ENCODE measurements at regions not wholly inside any gene's neighbourhood (a gene's known extent, or its start where the extent isn't known, plus 50 kb on each side); places are given as distances from the start of the nearest gene placed in this dataset.
"Not testable (repeated sequence)": the region's sequence is repeated elsewhere in the genome, so short reads cannot be mapped to it uniquely, and the experiment has no call there.

DNA sequence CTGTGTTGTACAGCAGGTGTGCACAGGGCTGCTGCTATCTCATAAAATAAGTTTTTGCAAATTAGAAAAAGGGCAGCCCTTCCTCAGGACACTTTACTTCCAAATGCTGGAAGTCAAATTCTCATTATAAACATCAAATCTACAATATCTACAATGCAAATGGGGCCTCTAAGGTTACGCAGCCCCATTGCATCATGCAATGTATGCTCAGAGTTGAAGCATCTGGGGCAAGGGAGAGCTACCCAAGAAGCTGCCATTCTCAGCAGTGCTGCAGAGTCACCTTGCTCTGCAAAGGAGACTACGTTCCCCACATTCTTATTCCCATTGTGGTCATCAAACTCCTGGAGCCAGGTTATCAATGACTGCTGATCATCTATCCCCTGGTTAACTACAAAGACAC is 208.9 kb upstream of the POGK start:
- Mint-ChIP-seq H3K27ac (ENCODE audit: unreplicated experiment) (no peak overlapping the region), H3K36me3 (ENCODE audit: unreplicated experiment) (no peaks in the 10 kb centered on the region), H3K4me3 (ENCODE audit: unreplicated experiment) (no peak overlapping the region), H3K4me1 (ENCODE audit: unreplicated experiment) (no peaks in the 10 kb centered on the region), H3K27me3 (ENCODE audit: unreplicated experiment) (no peaks in the 10 kb centered on the region), H3K9me3 (ENCODE audit: unreplicated experiment) (no peaks in the 10 kb centered on the region)
- TF ChIP-seq, protein P1, sequence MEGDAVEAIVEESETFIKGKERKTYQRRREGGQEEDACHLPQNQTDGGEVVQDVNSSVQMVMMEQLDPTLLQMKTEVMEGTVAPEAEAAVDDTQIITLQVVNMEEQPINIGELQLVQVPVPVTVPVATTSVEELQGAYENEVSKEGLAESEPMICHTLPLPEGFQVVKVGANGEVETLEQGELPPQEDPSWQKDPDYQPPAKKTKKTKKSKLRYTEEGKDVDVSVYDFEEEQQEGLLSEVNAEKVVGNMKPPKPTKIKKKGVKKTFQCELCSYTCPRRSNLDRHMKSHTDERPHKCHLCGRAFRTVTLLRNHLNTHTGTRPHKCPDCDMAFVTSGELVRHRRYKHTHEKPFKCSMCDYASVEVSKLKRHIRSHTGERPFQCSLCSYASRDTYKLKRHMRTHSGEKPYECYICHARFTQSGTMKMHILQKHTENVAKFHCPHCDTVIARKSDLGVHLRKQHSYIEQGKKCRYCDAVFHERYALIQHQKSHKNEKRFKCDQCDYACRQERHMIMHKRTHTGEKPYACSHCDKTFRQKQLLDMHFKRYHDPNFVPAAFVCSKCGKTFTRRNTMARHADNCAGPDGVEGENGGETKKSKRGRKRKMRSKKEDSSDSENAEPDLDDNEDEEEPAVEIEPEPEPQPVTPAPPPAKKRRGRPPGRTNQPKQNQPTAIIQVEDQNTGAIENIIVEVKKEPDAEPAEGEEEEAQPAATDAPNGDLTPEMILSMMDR (IDR thresholded peaks at IDR 0.05), result no peak
- DNase-seq (ENCODE audit: extremely low spot score, unreplicated experiment), result no peak

DNA sequence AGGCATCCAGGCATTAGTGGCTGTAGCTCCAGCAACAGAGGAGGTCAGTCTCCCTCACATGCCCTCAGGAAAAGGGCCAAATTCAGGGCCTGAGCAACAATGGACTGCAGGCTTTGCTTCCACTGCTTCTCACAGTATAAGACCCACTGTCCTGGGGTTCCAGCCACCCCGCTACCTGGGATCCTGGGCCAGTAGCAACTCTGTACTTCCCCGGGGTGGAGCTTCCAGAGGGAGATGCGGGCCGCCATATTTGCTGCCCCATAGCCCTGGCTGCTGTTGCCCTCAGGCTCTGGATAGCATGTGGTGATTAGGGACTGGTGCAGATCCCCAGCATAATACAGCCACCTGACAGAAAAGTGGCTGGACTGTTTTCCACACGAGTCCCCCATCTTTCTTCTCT is 201.1 kb upstream of the POGK start:
- DNase-seq (ENCODE audit: extremely low spot score, unreplicated experiment), result no peak
- Mint-ChIP-seq H3K27ac (ENCODE audit: unreplicated experiment) (no peak overlapping the region), H3K36me3 (ENCODE audit: unreplicated experiment) (no peaks in the 10 kb centered on the region), H3K4me3 (ENCODE audit: unreplicated experiment) (no peak overlapping the region), H3K9me3 (ENCODE audit: unreplicated experiment) (peaks cover 4% of the 10 kb centered on the region), H3K4me1 (ENCODE audit: unreplicated experiment) (no peaks in the 10 kb centered on the region), H3K27me3 (ENCODE audit: unreplicated experiment) (no peaks in the 10 kb centered on the region)
- TF ChIP-seq, protein P1 (IDR thresholded peaks at IDR 0.05), result no peak

DNA sequence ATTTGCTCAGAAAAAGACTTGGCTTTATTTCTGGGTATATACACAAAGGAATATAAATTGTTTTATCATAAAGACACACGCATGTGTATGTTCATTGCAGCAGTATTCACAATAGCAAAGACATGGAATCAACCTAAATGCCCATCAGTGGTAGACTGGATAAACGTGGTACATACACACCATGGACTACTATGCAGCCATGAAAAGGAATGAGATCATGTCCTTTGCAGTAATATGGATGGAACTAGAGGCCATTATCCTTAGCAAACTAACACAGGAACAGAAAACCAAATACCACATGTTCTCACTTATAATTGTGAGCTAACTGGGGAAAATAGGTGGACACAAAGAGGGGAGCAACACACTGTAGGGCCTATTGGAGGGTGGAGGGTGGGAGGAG is 182.0 kb upstream of the POGK start:
- H3K27ac Mint-ChIP-seq (ENCODE audit: unreplicated experiment); DNase-seq (ENCODE audit: extremely low spot score, unreplicated experiment); H3K9me3 Mint-ChIP-seq (ENCODE audit: unreplicated experiment); H3K4me3 Mint-ChIP-seq (ENCODE audit: unreplicated experiment); H3K4me1 Mint-ChIP-seq (ENCODE audit: unreplicated experiment); H3K27me3 Mint-ChIP-seq (ENCODE audit: unreplicated experiment); H3K36me3 Mint-ChIP-seq (ENCODE audit: unreplicated experiment): not testable (repeated sequence)

DNA sequence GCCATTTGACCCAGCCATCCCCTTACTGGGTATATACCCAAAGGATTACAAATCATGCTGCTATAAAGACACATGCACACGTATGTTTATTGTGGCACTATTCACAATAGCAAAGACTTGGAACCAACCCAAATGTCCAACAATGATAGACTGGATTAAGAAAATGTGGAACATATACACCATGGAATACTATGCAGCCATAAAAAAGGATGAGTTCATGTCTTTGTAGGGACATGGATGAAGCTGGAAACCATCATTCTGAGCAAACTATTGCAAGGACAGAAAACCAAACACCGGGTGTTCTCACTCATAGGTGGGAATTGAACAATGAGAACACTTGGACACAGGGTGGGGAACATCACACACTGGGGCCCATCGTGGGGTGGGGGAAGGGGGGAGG is 172.5 kb upstream of the POGK start:
- not testable (repeated sequence) for H3K27ac Mint-ChIP-seq (ENCODE audit: unreplicated experiment); H3K36me3 Mint-ChIP-seq (ENCODE audit: unreplicated experiment); DNase-seq (ENCODE audit: extremely low spot score, unreplicated experiment); H3K27me3 Mint-ChIP-seq (ENCODE audit: unreplicated experiment); H3K4me3 Mint-ChIP-seq (ENCODE audit: unreplicated experiment); H3K4me1 Mint-ChIP-seq (ENCODE audit: unreplicated experiment)
- H3K9me3 Mint-ChIP-seq (ENCODE audit: unreplicated experiment), result peaks cover 12% of the 10 kb centered on the region

DNA sequence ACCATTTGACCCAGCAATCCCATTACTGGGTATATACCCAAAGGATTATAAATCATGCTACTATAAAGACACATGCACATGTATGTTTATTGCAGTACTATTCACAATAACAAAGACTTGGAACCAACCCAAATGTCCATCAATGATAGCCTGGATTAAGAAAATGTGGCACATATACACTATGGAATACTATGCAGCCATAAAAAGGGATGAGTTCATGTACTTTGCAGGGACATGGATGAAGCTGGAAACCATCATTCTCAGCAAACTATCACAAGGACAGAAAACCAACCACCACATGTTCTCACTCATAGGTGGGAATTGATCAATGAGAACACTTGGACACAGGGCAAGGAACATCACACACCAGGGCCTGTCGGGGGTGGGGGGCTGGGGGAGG is 171.7 kb upstream of the POGK start:
- DNase-seq (ENCODE audit: extremely low spot score, unreplicated experiment); H3K36me3 Mint-ChIP-seq (ENCODE audit: unreplicated experiment); H3K4me3 Mint-ChIP-seq (ENCODE audit: unreplicated experiment); H3K4me1 Mint-ChIP-seq (ENCODE audit: unreplicated experiment); H3K27me3 Mint-ChIP-seq (ENCODE audit: unreplicated experiment); H3K27ac Mint-ChIP-seq (ENCODE audit: unreplicated experiment): not testable (repeated sequence)
- peaks cover 12% of the 10 kb centered on the region for H3K9me3 Mint-ChIP-seq (ENCODE audit: unreplicated experiment)

DNA sequence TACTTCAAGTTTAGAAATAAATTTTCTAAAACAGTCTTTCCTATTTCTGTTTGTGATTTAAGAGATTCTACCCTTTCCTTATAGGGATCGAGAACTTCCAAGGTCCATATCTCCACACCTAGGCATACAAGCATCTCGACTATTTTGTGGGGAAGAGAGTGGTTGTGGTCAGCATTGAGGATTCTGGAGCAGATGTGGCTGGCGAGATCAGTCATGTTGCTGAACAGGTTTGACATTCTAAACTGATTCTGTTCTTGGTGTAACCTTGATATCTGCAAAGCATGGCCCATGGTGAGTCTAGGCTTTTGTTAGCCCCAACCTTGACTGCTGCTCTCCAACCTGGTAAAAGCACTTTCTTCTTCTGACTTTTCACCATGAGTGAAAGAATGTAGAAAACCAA is 167.6 kb upstream of the POGK start:
- Mint-ChIP-seq H3K4me3 (ENCODE audit: unreplicated experiment) (no peak overlapping the region), H3K27ac (ENCODE audit: unreplicated experiment) (no peak overlapping the region), H3K36me3 (ENCODE audit: unreplicated experiment) (no peaks in the 10 kb centered on the region), H3K27me3 (ENCODE audit: unreplicated experiment) (no peaks in the 10 kb centered on the region), H3K4me1 (ENCODE audit: unreplicated experiment) (no peaks in the 10 kb centered on the region), H3K9me3 (ENCODE audit: unreplicated experiment) (peaks cover 4% of the 10 kb centered on the region)
- TF ChIP-seq, protein P1 (IDR thresholded peaks at IDR 0.05), result no peak
- no peak for DNase-seq (ENCODE audit: extremely low spot score, unreplicated experiment)

DNA sequence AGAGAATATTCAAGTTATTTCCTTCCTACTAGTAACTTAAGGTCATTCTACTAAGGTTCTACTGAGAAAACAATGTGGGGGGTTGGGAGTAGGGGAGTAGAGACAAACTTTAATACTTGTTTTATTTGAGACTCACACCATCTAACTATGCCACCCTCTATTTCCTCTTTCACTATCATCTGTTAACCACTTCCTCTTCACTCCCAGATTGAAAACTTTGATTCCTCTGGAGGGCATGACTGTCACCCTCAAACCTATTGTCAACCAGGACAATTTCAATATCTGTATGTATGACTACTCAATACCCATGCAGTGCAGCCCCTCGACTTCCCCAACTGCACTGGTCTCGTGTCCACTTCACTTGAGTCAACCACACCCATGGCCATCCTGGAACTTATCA is 165.6 kb upstream of the POGK start:
- TF ChIP-seq, protein P1 (IDR thresholded peaks at IDR 0.05), result no peak
- peaks cover under 1% of the 10 kb centered on the region for H3K9me3 Mint-ChIP-seq (ENCODE audit: unreplicated experiment)
- DNase-seq (ENCODE audit: extremely low spot score, unreplicated experiment), result no peak
- no peak overlapping the region for H3K27ac Mint-ChIP-seq (ENCODE audit: unreplicated experiment)
- H3K4me1 Mint-ChIP-seq (ENCODE audit: unreplicated experiment), result no peaks in the 10 kb centered on the region
- H3K36me3 Mint-ChIP-seq (ENCODE audit: unreplicated experiment), result no peaks in the 10 kb centered on the region
- no peaks in the 10 kb centered on the region for H3K27me3 Mint-ChIP-seq (ENCODE audit: unreplicated experiment)
- H3K4me3 Mint-ChIP-seq (ENCODE audit: unreplicated experiment), result no peak overlapping the region
